Right ventricle myocardium superior (tissue), 1 donor: ENCODE measurements at regions not wholly inside any gene's neighbourhood (a gene's known extent, or its start where the extent isn't known, plus 50 kb on each side); places are given as distances from the start of the nearest gene placed in this dataset.
"Not testable (repeated sequence)": the region's sequence is repeated elsewhere in the genome, so short reads cannot be mapped to it uniquely, and the experiment has no call there.

ENCODE experiments used
- ATAC-seq: fragments of 200-7000 bp; cut with Tn5 transposase; one replicate; pipeline ENCODE4 v1.9.1; 2020; ENCODE audit warnings: mild to moderate bottlenecking; ENCODE audit not compliant: poor library complexity
- DNase-seq: peaks from one replicate; pipeline ENCODE4 v3.0.0-alpha.2; 2020
- intact Hi-C: fragments of 100-400 bp; cut with DNase I; formaldehyde crosslinking; loops from one replicate; pipeline ENCODE4 v1.11.2; 2022
- donor health status: DM: no; HTN: yes; CAD: no; lungs with severe emphysema.

GRCh38 chr6:106857771-106858652, 116.5 kb downstream of the CD24 start:
- DNase-seq (no peak), ATAC-seq (no peak)
- intact Hi-C loops: no loop called here

GRCh38 chr6:106857310-106857709, 117.2 kb downstream of the CD24 start:
- DNase-seq, intact Hi-C loops, ATAC-seq: not testable (repeated sequence)

GRCh38 chr6:106856227-106856874, 118.2 kb downstream of the CD24 start:
- ATAC-seq (no peak), DNase-seq (no peak)
- intact Hi-C loops: no loop called here

- intact Hi-C loops: no loop called here
- no peak for ATAC-seq
- DNase-seq: no peak
Observed at GRCh38 chr6:106855117-106855516, 119.4 kb downstream of the CD24 start.

- DNase-seq (no peak), ATAC-seq (no peak)
- intact Hi-C loops: no loop called here
Observed at GRCh38 chr6:106849676-106850332, 124.7 kb downstream of the CD24 start.

- intact Hi-C loops: no loop called here
- no peak for ATAC-seq
- no peak for DNase-seq
Observed at GRCh38 chr6:106849120-106849519, 125.4 kb downstream of the CD24 start.

GRCh38 chr6:106847116-106847515, 127.4 kb downstream of the CD24 start:
- intact Hi-C loops: no loop called here
- DNase-seq (no peak), ATAC-seq (no peak)

GRCh38 chr6:106844930-106845329, 129.6 kb downstream of the CD24 start:
- intact Hi-C loops: no loop called here
- ATAC-seq: no peak

GRCh38 chr6:106832766-106833510, 141.6 kb downstream of the CD24 start:
- no peak for ATAC-seq
- intact Hi-C loops: no loop called here
- DNase-seq: no peak

More at GRCh38 chr6:106844930-106845329, 129.6 kb downstream of the CD24 start:
- no peak for DNase-seq

- ATAC-seq (no peak), DNase-seq (no peak)
Observed at GRCh38 chr6:106830930-106831329, 143.6 kb downstream of the CD24 start.

GRCh38 chr6:106829451-106829850, 145.1 kb downstream of the CD24 start:
- no peak for ATAC-seq
- no peak for DNase-seq
- intact Hi-C loops: no loop called here

More at GRCh38 chr6:106830930-106831329, 143.6 kb downstream of the CD24 start:
- intact Hi-C loops: no loop called here

- intact Hi-C loops: no loop called here
- ATAC-seq (no peak), DNase-seq (no peak)
Observed at GRCh38 chr6:106827081-106827480, 147.4 kb downstream of the CD24 start.

- ATAC-seq: no peak
- no peak for DNase-seq
- intact Hi-C loops: no loop called here
Observed at GRCh38 chr6:106825156-106825555, 149.4 kb downstream of the CD24 start.

- no peak for ATAC-seq
- intact Hi-C loops: no loop called here
Observed at GRCh38 chr6:106823732-106824351, 150.7 kb downstream of the CD24 start.

GRCh38 chr6:106823058-106823457, 151.5 kb downstream of the CD24 start:
- DNase-seq: no peak
- no peak for ATAC-seq
- intact Hi-C loops: no loop called here

More at GRCh38 chr6:106823732-106824351, 150.7 kb downstream of the CD24 start:
- no peak for DNase-seq

GRCh38 chr6:106820412-106820852, 154.1 kb downstream of the CD24 start:
- DNase-seq: no peak
- no peak for ATAC-seq
- intact Hi-C loops: no loop called here

GRCh38 chr6:106811088-106811686, 163.3 kb downstream of the CD24 start:
- intact Hi-C loops: no loop called here
- DNase-seq: no peak
- no peak for ATAC-seq

GRCh38 chr6:106808758-106809157, 165.8 kb downstream of the CD24 start:
- no peak for ATAC-seq
- intact Hi-C loops: no loop called here
- DNase-seq: no peak
